GM12865 (cell line): ENCODE measurements at regions not wholly inside any gene's neighbourhood (a gene's known extent, or its start where the extent isn't known, plus 50 kb on each side); places are given as distances from the start of the nearest gene placed in this dataset.

Experiments
- DNase-seq: peaks from one replicate; pipeline ENCODE4 v3.0.0; 2010; ENCODE audit warnings: low read depth
- H3K4me3 ChIP-seq: 2 replicates; pipeline ENCODE4 v1.5.1; 2011; ENCODE audit warnings: mild to moderate bottlenecking, low read depth, low read length, control low read depth
- TF ChIP-seq, protein P1 (sequence below): IDR thresholded peaks from 2 replicates; pipeline ENCODE4 v1.5.1; 2011; ENCODE audit warnings: low read length, control low read depth, low read depth, inconsistent platforms; ENCODE audit not compliant: insufficient read depth; ENCODE audit errors: missing control alignments

DNA sequence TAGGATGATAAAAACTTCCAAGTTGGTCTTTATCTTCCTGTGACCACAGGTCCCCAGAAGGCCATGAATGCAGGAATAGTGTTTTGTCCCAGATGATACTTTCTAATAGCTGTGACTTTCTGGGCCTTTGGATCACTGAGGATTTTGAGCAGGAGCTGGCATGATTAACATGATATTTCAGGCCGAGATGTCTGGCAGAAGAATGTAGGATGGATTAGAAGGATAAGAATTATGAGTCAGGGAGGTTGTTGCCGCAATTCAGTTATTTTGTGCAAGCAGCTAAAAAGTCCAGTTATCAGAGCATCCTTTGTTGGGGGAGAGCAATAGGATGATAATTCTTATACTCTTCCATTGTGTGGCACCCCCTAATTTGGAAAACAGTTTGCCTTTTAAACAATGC is 189.7 kb downstream of the PSAT1 start:
- no peak overlapping the region for H3K4me3 ChIP-seq
- DNase-seq = no peak

DNA sequence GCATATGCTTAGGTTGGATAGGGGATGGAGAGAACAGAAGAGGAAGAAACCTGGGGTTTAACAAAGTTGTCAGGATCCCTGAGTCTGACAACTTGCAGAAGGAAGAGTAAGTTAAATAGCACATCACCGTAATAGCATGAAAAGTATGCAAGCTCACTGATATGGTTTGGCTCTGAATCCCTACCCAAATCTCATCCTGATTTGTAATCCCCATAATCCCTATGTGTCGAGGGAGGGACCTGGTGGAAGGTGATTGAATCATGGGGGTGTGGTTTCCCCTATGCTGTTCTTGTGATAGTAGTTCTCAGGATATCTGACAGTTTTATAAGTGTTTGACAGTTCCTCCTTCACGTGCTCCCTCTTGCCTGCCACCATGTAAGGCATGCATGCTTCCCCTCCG is 193.3 kb downstream of the PSAT1 start:
- H3K4me3 ChIP-seq = no peak overlapping the region
- TF ChIP-seq, protein P1, sequence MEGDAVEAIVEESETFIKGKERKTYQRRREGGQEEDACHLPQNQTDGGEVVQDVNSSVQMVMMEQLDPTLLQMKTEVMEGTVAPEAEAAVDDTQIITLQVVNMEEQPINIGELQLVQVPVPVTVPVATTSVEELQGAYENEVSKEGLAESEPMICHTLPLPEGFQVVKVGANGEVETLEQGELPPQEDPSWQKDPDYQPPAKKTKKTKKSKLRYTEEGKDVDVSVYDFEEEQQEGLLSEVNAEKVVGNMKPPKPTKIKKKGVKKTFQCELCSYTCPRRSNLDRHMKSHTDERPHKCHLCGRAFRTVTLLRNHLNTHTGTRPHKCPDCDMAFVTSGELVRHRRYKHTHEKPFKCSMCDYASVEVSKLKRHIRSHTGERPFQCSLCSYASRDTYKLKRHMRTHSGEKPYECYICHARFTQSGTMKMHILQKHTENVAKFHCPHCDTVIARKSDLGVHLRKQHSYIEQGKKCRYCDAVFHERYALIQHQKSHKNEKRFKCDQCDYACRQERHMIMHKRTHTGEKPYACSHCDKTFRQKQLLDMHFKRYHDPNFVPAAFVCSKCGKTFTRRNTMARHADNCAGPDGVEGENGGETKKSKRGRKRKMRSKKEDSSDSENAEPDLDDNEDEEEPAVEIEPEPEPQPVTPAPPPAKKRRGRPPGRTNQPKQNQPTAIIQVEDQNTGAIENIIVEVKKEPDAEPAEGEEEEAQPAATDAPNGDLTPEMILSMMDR = no peak
- no peak for DNase-seq

More for the DNA sequence above, 189.7 kb downstream of the PSAT1 start:
- TF ChIP-seq, protein P1 = no peak

DNA sequence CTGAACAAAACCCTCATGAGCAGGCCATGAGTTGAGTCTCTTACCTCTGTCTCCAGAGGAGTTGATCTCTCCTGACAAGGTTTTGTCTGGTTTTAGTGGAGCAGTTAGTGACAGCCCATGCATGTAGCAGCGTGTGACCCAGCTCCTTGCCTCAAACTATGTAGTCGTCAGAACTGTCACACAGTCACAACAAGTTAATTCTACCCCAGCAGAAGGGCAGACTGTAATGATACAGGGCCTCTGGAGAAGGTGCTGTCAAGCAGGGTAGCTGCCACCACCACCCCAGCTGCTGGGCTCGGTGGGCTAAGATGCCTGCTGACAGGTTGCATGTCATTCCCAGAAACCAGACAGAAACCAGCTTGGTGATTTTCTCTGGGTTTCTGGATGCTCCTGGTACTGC is 194.5 kb downstream of the PSAT1 start:
- no peak overlapping the region for H3K4me3 ChIP-seq
- TF ChIP-seq, protein P1 = no peak
- DNase-seq = no peak

DNA sequence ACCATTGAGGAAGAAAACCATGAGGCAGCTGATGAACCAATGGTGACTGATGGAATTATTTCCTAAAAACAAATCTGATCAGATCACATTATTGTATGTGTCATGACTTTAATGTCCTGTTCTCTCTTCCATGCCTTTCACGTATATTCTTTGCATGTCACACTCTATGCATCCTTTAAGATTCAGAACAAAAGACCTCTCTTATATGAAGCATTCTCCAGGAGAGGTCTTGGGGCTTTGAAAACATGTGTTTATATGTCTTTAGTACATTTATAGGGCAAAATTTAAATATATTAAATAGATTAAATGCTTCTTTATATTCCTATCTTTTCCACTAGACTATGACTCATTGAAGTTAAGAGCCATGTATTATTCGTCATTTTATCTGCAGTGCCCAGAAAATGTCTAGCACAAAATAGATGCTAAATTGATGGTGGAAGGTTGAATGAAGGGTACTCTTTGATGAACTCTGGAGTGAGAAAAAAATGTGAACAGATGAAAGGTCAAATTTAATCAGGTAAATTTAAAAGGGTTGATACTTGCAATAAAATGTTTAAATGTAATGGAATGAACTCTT is 196.3 kb downstream of the PSAT1 start:
- no peak for DNase-seq
- H3K4me3 ChIP-seq = no peak overlapping the region
- TF ChIP-seq, protein P1 = no peak

DNA sequence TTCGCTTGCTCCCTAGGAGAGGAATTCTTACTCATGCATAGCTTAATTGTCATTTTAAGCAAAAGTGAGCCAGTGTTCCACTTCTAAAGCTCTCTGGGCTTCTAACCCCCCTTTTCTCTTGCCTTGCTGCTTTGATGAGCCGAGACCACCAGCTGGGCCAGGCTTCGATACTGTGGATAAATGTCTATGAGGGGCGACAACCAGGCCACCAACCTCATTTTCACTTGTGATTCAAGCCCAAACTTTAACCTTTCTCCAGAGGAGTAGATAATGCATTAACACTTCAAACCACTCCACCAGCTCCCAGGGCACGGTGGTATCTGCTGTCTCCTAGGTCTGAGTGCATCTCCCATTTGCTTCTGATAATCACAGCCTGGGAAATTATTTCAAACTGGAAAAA is 205.6 kb downstream of the PSAT1 start:
- no peak overlapping the region for H3K4me3 ChIP-seq
- TF ChIP-seq, protein P1 = no peak
- DNase-seq = no peak

DNA sequence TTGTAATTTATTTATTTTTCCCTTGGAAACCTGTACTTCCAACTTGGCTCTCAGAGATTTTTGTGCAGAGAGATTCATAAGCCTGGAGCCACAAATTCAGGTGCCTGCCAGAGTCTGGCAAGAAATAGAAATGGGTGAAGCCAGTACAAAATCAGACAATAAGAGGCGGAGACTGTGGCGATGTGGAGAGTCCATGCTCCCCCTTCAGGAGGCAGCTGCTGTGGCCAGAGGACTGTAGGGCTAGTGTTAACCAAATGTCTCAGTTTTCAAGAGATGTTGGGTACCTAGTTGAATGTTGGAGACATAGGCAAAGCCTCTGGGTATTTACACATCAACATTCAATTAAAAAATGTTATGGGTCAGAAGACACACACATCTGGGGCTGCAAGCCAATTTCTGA is 208.6 kb downstream of the PSAT1 start:
- no peak for DNase-seq
- TF ChIP-seq, protein P1 = no peak
- H3K4me3 ChIP-seq = no peak overlapping the region

DNA sequence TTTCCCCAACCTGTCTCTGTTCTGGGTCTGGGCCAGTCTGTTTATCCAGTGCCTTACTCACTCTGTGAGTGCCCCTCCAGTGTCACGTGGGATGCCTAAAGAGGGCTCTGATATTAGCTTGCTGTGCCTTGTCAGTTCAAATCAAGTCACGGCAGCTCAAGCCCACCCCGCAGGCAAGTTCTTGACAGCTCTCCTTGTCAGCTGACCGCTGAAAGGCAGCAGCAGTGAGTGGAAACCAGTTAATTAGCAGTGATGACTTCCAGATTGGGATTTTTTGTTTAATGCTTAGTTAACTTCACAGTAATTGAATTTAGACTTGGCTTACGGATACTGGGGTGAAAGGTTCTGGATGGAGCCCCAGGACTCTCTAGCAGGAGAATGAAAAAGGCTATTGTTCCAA is 210.1 kb downstream of the PSAT1 start:
- no peak for DNase-seq
- no peak overlapping the region for H3K4me3 ChIP-seq
- TF ChIP-seq, protein P1 = no peak
